ENCODE measurements at regions not wholly inside any gene's neighbourhood (a gene's known extent, or its start where the extent isn't known, plus 50 kb on each side); places are given as distances from the start of the nearest gene placed in this dataset.

- peak overlapping the region; percentile 62 for H3K27ac Mint-ChIP-seq
- no peak for ATAC-seq
- H3K36me3 Mint-ChIP-seq = no peaks in the 10 kb centered on the region
- ChIA-PET CTCF (no interaction called here), POLR2A (interaction anchor here (1.5 kb wide), 1 partner anchor 29 kb away, joined by 3 read pairs; no protein-coding TSS in a partner anchor)
- no peaks in the 10 kb centered on the region for H3K27me3 Mint-ChIP-seq (ENCODE audit: low read depth)
- DNase-seq (ENCODE audit: low spot score) = no peak
- no peak for TF ChIP-seq AFF4 (CRISPR knock-in tag; IDR thresholded peaks at IDR 0.05; ENCODE audit: borderline replicate concordance)
- no peak for TF ChIP-seq ZBTB21 (CRISPR knock-in tag; IDR thresholded peaks at IDR 0.05; ENCODE audit: borderline replicate concordance)
- no peak for TF ChIP-seq HMGA2 (CRISPR knock-in tag; IDR thresholded peaks at IDR 0.05)
- no peak for TF ChIP-seq ERG (CRISPR knock-in tag; IDR thresholded peaks at IDR 0.05)
- no peak for TF ChIP-seq TEAD4 (CRISPR knock-in tag; IDR thresholded peaks at IDR 0.05)
- peaks cover 75% of the 10 kb centered on the region for H3K4me1 Mint-ChIP-seq
- H3K4me3 Mint-ChIP-seq = peak overlapping the region; percentile 25; the same call in 1 of the 2 replicates
- H3K9me3 Mint-ChIP-seq = no peaks in the 10 kb centered on the region
Observed at GRCh38 chr6:144335311-144335861, 50.3 kb downstream of the UTRN start.

- Mint-ChIP-seq H3K27me3 (ENCODE audit: low read depth) (no peaks in the 10 kb centered on the region), H3K4me3 (no peak overlapping the region), H3K27ac (peak overlapping the region; percentile 62), H3K9me3 (no peaks in the 10 kb centered on the region), H3K36me3 (no peaks in the 10 kb centered on the region), H3K4me1 (peaks cover 74% of the 10 kb centered on the region)
- CTCF ChIA-PET = no interaction called here
- TF ChIP-seq HMGXB4 (CRISPR knock-in tag; IDR thresholded peaks at IDR 0.05) = no peak
- TF ChIP-seq ZNF232 (CRISPR knock-in tag; IDR thresholded peaks at IDR 0.05) = no peak
- no peak for TF ChIP-seq MAX (CRISPR knock-in tag; IDR thresholded peaks at IDR 0.05)
- TF ChIP-seq RORB (CRISPR knock-in tag; IDR thresholded peaks at IDR 0.05) = no peak
- TF ChIP-seq GTF2I (CRISPR knock-in tag; conservative IDR thresholded peaks at IDR 0.05) = no peak
- no peak for TF ChIP-seq SMAD3 (CRISPR knock-in tag; IDR thresholded peaks at IDR 0.05; ENCODE audit: borderline replicate concordance)
- TF ChIP-seq IRF2 (CRISPR knock-in tag; IDR thresholded peaks at IDR 0.05; ENCODE audit: borderline replicate concordance, low read depth) = no peak
- TF ChIP-seq GABPB1 (CRISPR knock-in tag; IDR thresholded peaks at IDR 0.05) = no peak
- DNase-seq (ENCODE audit: low spot score) (no peak), ATAC-seq (no peak)
- POLR2A ChIA-PET = no interaction called here
Observed at GRCh38 chr6:144335914-144336313, 50.8 kb downstream of the UTRN start.

- Mint-ChIP-seq H3K4me3 (no peak overlapping the region), H3K36me3 (no peaks in the 10 kb centered on the region), H3K27ac (no peak overlapping the region), H3K27me3 (ENCODE audit: low read depth) (no peaks in the 10 kb centered on the region), H3K4me1 (peaks cover 70% of the 10 kb centered on the region), H3K9me3 (no peaks in the 10 kb centered on the region)
- DNase-seq (ENCODE audit: low spot score) (no peak), ATAC-seq (no peak)
- TF ChIP-seq NR3C1 (CRISPR knock-in tag; conservative IDR thresholded peaks at IDR 0.05; ENCODE audit: low read depth) (no peak), ZBTB21 (CRISPR knock-in tag; IDR thresholded peaks at IDR 0.05; ENCODE audit: borderline replicate concordance) (no peak), FOXK1 (CRISPR knock-in tag; IDR thresholded peaks at IDR 0.05) (no peak), CREM (CRISPR knock-in tag; IDR thresholded peaks at IDR 0.05) (no peak), ZNF671 (CRISPR knock-in tag; IDR thresholded peaks at IDR 0.05) (no peak), MYBL2 (CRISPR knock-in tag; IDR thresholded peaks at IDR 0.05) (no peak), NR2C2 (CRISPR knock-in tag; IDR thresholded peaks at IDR 0.05) (no peak), NFYB (CRISPR knock-in tag; conservative IDR thresholded peaks at IDR 0.05; ENCODE audit: low read depth) (no peak), E2F4 (CRISPR knock-in tag; IDR thresholded peaks at IDR 0.05; ENCODE audit: borderline replicate concordance, low read depth) (no peak), ZNF219 (CRISPR knock-in tag; IDR thresholded peaks at IDR 0.05; ENCODE audit: borderline replicate concordance) (no peak), ZNF396 (CRISPR knock-in tag; IDR thresholded peaks at IDR 0.05; ENCODE audit: borderline replicate concordance) (no peak), ETV6 (CRISPR knock-in tag; IDR thresholded peaks at IDR 0.05) (no peak), ZNF121 (CRISPR knock-in tag; IDR thresholded peaks at IDR 0.05) (no peak), NFE2L1 (CRISPR knock-in tag; IDR thresholded peaks at IDR 0.05) (no peak)
- ChIA-PET CTCF (no interaction called here), POLR2A (no interaction called here)
Observed at GRCh38 chr6:144336900-144337299, 51.8 kb downstream of the UTRN start.

Data from WTC11 (cell line).